ENCODE measurements at regions not wholly inside any gene's neighbourhood (a gene's known extent, or its start where the extent isn't known, plus 50 kb on each side); places are given as distances from the start of the nearest gene placed in this dataset.

- TF ChIP-seq POLR2A (IDR thresholded peaks at IDR 0.05): no peak
- TF ChIP-seq, protein P1, sequence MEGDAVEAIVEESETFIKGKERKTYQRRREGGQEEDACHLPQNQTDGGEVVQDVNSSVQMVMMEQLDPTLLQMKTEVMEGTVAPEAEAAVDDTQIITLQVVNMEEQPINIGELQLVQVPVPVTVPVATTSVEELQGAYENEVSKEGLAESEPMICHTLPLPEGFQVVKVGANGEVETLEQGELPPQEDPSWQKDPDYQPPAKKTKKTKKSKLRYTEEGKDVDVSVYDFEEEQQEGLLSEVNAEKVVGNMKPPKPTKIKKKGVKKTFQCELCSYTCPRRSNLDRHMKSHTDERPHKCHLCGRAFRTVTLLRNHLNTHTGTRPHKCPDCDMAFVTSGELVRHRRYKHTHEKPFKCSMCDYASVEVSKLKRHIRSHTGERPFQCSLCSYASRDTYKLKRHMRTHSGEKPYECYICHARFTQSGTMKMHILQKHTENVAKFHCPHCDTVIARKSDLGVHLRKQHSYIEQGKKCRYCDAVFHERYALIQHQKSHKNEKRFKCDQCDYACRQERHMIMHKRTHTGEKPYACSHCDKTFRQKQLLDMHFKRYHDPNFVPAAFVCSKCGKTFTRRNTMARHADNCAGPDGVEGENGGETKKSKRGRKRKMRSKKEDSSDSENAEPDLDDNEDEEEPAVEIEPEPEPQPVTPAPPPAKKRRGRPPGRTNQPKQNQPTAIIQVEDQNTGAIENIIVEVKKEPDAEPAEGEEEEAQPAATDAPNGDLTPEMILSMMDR (IDR thresholded peaks at IDR 0.05): no peak
These were observed 501.0 kb downstream of the GADD45G start for GRCh38 chr9:90105773-90106172.

All from suprapubic skin (tissue), 3 donors.